Posterior cingulate gyrus (tissue), 11 donors: ENCODE measurements at regions not wholly inside any gene's neighbourhood (a gene's known extent, or its start where the extent isn't known, plus 50 kb on each side); places are given as distances from the start of the nearest gene placed in this dataset.
"Not testable (repeated sequence)": the region's sequence is repeated elsewhere in the genome, so short reads cannot be mapped to it uniquely, and the experiment has no call there.

Experiments used
- DNase-seq, 10 donors: peaks; one replicate each; pipeline versions ENCODE4 v3.0.0 to v3.0.0-alpha.2; 2020 to 2021; ENCODE audit warnings: mixed read lengths in 3 of 10
- intact Hi-C: fragments of 100-400 bp; cut with DNase I; formaldehyde crosslinking; loops from one replicate; pipeline ENCODE4 v1.15.1; 2023

GRCh38 chr9:111094958-111095357 lies 56.7 kb upstream of the LPAR1 start:
- no peak for DNase-seq
- intact Hi-C loops: no loop called here

DNA sequence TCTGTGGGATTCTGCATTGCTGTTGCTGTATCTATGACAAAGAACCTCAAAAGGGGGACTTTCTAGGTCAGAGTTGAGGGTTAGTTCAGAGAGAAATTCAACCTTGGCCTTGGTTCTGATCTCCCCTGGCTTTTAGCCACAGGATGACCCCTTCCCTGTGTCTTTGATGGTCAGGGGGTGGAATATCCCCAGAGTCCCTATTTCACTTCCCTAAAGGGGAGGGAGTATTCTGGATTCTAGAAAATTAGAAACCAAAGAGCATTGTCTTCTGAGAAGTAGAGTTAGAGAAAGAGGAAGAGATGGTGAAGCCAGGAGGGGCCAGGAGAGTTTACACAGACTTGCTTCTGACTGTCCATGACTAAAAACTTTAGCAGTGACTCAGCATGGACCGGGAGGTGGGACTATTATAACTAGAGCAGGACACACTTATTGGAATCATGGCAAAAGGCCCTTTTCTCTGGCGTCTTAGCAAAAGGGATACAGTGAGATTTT lies 56.2 kb upstream of the LPAR1 start:
- no peak for DNase-seq
- intact Hi-C loops: no loop called here

DNA sequence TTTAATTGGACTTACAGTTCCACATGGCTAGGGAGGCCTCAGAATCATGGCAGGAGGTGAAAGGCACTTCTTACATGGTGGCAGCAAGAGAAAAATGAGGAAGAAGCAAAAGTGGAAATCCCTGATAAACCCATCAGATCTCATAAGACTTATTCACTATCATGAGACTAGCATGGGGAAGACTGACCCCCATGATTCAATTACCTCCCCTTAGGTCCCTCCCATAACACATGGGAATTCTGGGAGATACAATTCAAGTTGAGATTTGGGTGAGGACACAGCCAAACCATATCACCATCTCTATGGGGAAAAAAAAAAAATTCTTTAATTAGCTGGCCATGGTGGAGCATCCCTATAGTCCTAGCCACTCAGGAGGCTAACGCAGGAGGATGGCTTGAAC lies 53.9 kb upstream of the LPAR1 start:
- DNase-seq, intact Hi-C loops: not testable (repeated sequence)
